ENCODE measurements at regions not wholly inside any gene's neighbourhood (a gene's known extent, or its start where the extent isn't known, plus 50 kb on each side); places are given as distances from the start of the nearest gene placed in this dataset.

- TF ChIP-seq REST (IDR thresholded peaks at IDR 0.05; ENCODE audit: insufficient read depth in 1 of 2, low read depth in 2 of 2, low read length in 1 of 2) (no peak), POLR2AphosphoS5 (IDR thresholded peaks at IDR 0.05; ENCODE audit: low read depth, low read length) (no peak), CTCF (IDR thresholded peaks at IDR 0.05) (no peak), TCF7L2 (IDR thresholded peaks at IDR 0.05; ENCODE audit: low read depth, low read length) (no peak)
Measured at GRCh38 chr11:15624701-15625100, 510.0 kb downstream of the INSC start.

Measured in Panc1 (cell line).